HepG2 (cell line): ENCODE measurements at regions not wholly inside any gene's neighbourhood (a gene's known extent, or its start where the extent isn't known, plus 50 kb on each side); places are given as distances from the start of the nearest gene placed in this dataset.
A peak's percentile ranks its signal among the peaks of the same experiment; 100 is the strongest.

Experiments used
- ATAC-seq: fragments of 200-7000 bp; cut with Tn5 transposase; 3 replicates; pipeline ENCODE4 v1.9.1; 2020; ENCODE audit warnings: mild to moderate bottlenecking, moderate library complexity
- BruUV-seq: library from RNA; stranded (reverse); fragments of 400-500 nt; replicated peaks from 2 replicates; lab custom pipeline; 2021; lab: Mats Ljungman, UMichigan
- CTCF ChIA-PET: fragments of 300-600 bp; formaldehyde crosslinking; extraction: SDS; loops from one replicate; lab custom pipeline; 2021; ENCODE audit warnings: low total read pairs, inconsistent platforms, low intra/inter-chr PET ratio; lab: Yijun Ruan, JAX
- POLR2A ChIA-PET: fragments of 350-600 bp; sonication (Branson Sonifier 250); formaldehyde crosslinking; loops from one replicate; lab custom pipeline; 2020; ENCODE audit warnings: antibody characterized with exemption, inconsistent platforms; lab: Yijun Ruan, JAX
- DNase-seq: peaks from one replicate; pipeline ENCODE4 v3.0.0-alpha.2; 2015; ENCODE audit warnings: low spot score
- FAIRE-seq: peaks from 3 replicates; lab custom pipeline; 2011; peaks lifted over from hg19 to GRCh38; lab: Jason Lieb, UNC
- H2AFZ ChIP-seq: one replicate; pipeline ENCODE4 v1.6.1; 2011; ENCODE audit warnings: low read length, inconsistent platforms
- H3K27ac ChIP-seq: fragments of 300-600 bp; 3 replicates; pipeline ENCODE4 v1.8.0; 2011; ENCODE audit warnings: mixed run types, mild to moderate bottlenecking, mixed read lengths, low read length, inconsistent platforms; ENCODE audit not compliant: insufficient read depth; ENCODE audit errors: extremely low read length
- H3K27me3 ChIP-seq, 2 experiments: fragments of 200-600 bp in 1 of 2; 2 replicates in 1 of 2; 3 replicates in 1 of 2; pipeline versions ENCODE4 v1.6.0 to v1.8.0; 2011; ENCODE audit warnings: low read length in 2 of 2, mild to moderate bottlenecking in 2 of 2, moderate library complexity in 2 of 2, inconsistent platforms in 1 of 2; ENCODE audit not compliant: insufficient read depth in 2 of 2, control insufficient read depth in 1 of 2
- H3K36me3 ChIP-seq, 2 experiments: fragments of 200-600 bp in 1 of 2; replicated peaks in 1 of 2; 2 replicates in 1 of 2; 3 replicates in 1 of 2; pipeline versions ENCODE4 v1.5.1 to v1.8.0; 2011; ENCODE audit warnings: low read length in 2 of 2, inconsistent platforms in 1 of 2; ENCODE audit not compliant: insufficient read depth in 2 of 2, control insufficient read depth in 1 of 2
- H3K4me1 ChIP-seq: 2 replicates; pipeline ENCODE4 v1.5.1; 2012; ENCODE audit warnings: low read length, inconsistent platforms; ENCODE audit not compliant: insufficient read depth
- H3K4me2 ChIP-seq: 2 replicates; pipeline ENCODE4 v1.6.0; 2011; ENCODE audit warnings: low read depth, low read length, inconsistent platforms
- H3K4me3 ChIP-seq, 3 experiments: fragments of 200-600 bp in 1 of 3; sonication (generic), shearing (Covaris generic) in 1 of 3; replicated peaks in 1 of 3; 2 replicates each; pipeline ENCODE4 v1.5.1; 2011 to 2016; ENCODE audit warnings: low read length in 3 of 3, inconsistent platforms in 2 of 3, low read depth in 2 of 3, mild to moderate bottlenecking in 2 of 3, control low read depth in 1 of 3, mixed read lengths in 1 of 3; ENCODE audit not compliant: insufficient read depth in 1 of 3
- H3K79me2 ChIP-seq: one replicate; pipeline ENCODE4 v1.6.1; 2011; ENCODE audit warnings: low read length, inconsistent platforms; ENCODE audit not compliant: insufficient read depth
- H3K9ac ChIP-seq: 2 replicates; pipeline ENCODE4 v1.6.0; 2011; ENCODE audit warnings: mild to moderate bottlenecking, low read depth, low read length, inconsistent platforms; ENCODE audit not compliant: insufficient read depth
- H3K9me3 ChIP-seq: 2 replicates; pipeline ENCODE4 v1.5.1; 2012; ENCODE audit warnings: mild to moderate bottlenecking, low read length
- H4K20me1 ChIP-seq: 2 replicates; pipeline ENCODE4 v1.6.0; 2011; ENCODE audit warnings: inconsistent platforms, mild to moderate bottlenecking, low read length, moderate library complexity; ENCODE audit not compliant: insufficient read depth
- CREM ChIP-seq, 2 experiments: sonication (generic) in 1 of 2; formaldehyde crosslinking in 1 of 2; IDR thresholded peaks; 2 replicates each; pipeline versions ENCODE4 v1.4.0 to v1.6.1; 2016 to 2020; ENCODE audit warnings: antibody characterized with exemption in 1 of 2, mild to moderate bottlenecking in 1 of 2, missing genetic modification reagents in 1 of 2
- ETV5 ChIP-seq: IDR thresholded peaks from 2 replicates; pipeline ENCODE4 v1.6.1; 2018; ENCODE audit warnings: missing biosample characterization, missing genetic modification reagents, inconsistent platforms, borderline replicate concordance
- NFKBIZ ChIP-seq: IDR thresholded peaks from 2 replicates; pipeline ENCODE4 v1.6.1; 2018; ENCODE audit warnings: missing genetic modification reagents, missing compliant biosample characterization
- ONECUT2 ChIP-seq: sonication (generic); formaldehyde crosslinking; IDR thresholded peaks from 2 replicates; pipeline ENCODE4 v1.4.0; 2020; ENCODE audit warnings: missing genetic modification reagents
- RELA ChIP-seq: sonication (generic); formaldehyde crosslinking; IDR thresholded peaks from 2 replicates; pipeline ENCODE4 v1.4.0; 2020; ENCODE audit warnings: missing genetic modification reagents
- RXRA ChIP-seq: sonication (generic); formaldehyde crosslinking; IDR thresholded peaks from 2 replicates; pipeline ENCODE4 v1.5.1; 2020; ENCODE audit warnings: missing genetic modification reagents
- SOX13 ChIP-seq, 3 experiments: fragments of 450-650 bp in 1 of 3; sonication (generic) in 1 of 3; formaldehyde crosslinking in 1 of 3; IDR thresholded peaks in 2 of 3; conservative IDR thresholded peaks in 1 of 3; 2 replicates each; pipeline versions ENCODE4 v1.5.0 to v1.6.1; 2016 to 2020; ENCODE audit warnings: antibody characterized with exemption in 1 of 3, mild to moderate bottlenecking in 1 of 3, missing compliant biosample characterization in 1 of 3, missing genetic modification reagents in 1 of 3, moderate library complexity in 1 of 3
- SOX6 ChIP-seq, 2 experiments: fragments of 450-650 bp in 1 of 2; sonication (generic) in 1 of 2; formaldehyde crosslinking in 1 of 2; IDR thresholded peaks; 2 replicates each; pipeline versions ENCODE4 v1.4.0 to v1.6.1; 2017 to 2020; ENCODE audit warnings: antibody characterized with exemption in 1 of 2, mild to moderate bottlenecking in 1 of 2, missing genetic modification reagents in 1 of 2
- U2AF2 ChIP-seq: fragments of 200-400 bp; formaldehyde crosslinking; IDR thresholded peaks from 2 replicates; pipeline ENCODE4 v1.6.1; 2017; ENCODE audit warnings: low read depth, mild to moderate bottlenecking, low read length
- ZFYVE20 ChIP-seq: sonication (generic); formaldehyde crosslinking; IDR thresholded peaks from 2 replicates; pipeline ENCODE4 v1.8.0; 2023; ENCODE audit warnings: low read depth, mild to moderate bottlenecking, moderate library complexity, missing genetic modification reagents, borderline replicate concordance
- ZNF556 ChIP-seq: sonication (generic); formaldehyde crosslinking; IDR thresholded peaks from 2 replicates; pipeline ENCODE4 v1.4.0; 2020; ENCODE audit warnings: mild to moderate bottlenecking, missing genetic modification reagents, borderline replicate concordance
- ZNF616 ChIP-seq: sonication (generic); formaldehyde crosslinking; IDR thresholded peaks from 2 replicates; pipeline ENCODE4 v1.5.0; 2020; ENCODE audit warnings: low read depth, mild to moderate bottlenecking, missing genetic modification reagents
- WGBS: methylation state at CpG from one replicate; pipeline ENCODE4 v1.1.6; 2017; ENCODE audit warnings: low lambda C conversion rate; 5-methylcytosine and 5-hydroxymethylcytosine counted together
- in situ Hi-C: cut with HindIII; loops from 2 replicates; pipeline ENCODE4 v1.10.0; 2017; ENCODE audit warnings: low pct_unique_long_range_greater_than_20kb; ENCODE audit not compliant: extremely low pct_ligation_motif_present
- intact Hi-C: fragments of 100-400 bp; cut with micrococcal nuclease; formaldehyde crosslinking; loops from one replicate; pipeline ENCODE4 v1.10.0; 2022; ENCODE audit not compliant: unreplicated experiment
- TF ChIP-seq, protein P1 (sequence below): sonication (generic); formaldehyde crosslinking; IDR thresholded peaks from 2 replicates; pipeline ENCODE4 v1.5.0; 2020; ENCODE audit warnings: mild to moderate bottlenecking, missing genetic modification reagents, moderate library complexity

DNA sequence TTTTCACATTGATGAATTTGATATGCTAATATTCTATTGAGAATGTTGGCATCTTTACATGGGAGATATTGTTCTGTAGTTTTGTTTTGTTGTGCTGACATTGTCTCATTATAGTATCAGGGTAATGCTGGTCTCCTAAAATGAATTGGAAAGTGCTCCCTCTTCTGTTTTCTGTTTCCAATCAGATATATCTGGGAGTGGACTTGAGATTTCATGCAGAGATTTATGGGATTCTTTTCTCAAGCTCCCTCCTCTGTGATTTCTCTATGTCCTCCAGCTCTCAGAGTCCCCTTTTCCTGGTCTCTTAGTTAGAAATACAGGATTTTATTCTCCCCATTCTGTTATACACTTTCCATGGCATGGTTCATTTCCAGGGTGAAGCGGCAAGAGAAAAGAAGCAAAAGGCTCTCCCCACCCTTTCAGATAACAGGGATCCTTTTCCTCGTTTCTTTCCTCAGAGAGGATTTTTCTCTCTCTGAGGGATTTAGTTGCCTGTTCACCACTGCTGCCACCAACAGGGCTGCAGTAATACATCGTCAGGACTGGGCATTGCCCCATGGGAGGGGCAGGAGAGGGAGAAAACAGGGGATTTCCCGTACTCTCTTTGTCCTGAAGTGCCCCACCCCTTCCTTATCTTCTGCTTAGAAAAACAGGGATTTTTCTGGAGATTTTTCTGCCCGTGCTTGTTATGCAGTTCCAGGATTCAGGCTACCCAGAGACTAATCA, 59.3 kb upstream of the STMND1 start:
- H3K4me3 ChIP-seq: no peak overlapping the region
- TF ChIP-seq RXRA (CRISPR knock-in tag): no peak
- no peak for TF ChIP-seq ONECUT2 (CRISPR knock-in tag)
- no peak for TF ChIP-seq ZNF556 (CRISPR knock-in tag)
- TF ChIP-seq ZFYVE20 (CRISPR knock-in tag): no peak
- TF ChIP-seq CREM (IDR thresholded peaks at IDR 0.05): no peak
- TF ChIP-seq CREM (CRISPR knock-in tag; IDR thresholded peaks at IDR 0.05): no peak
- 0 out of 2 replicates have a peak, but pooled peaks have one; percentile 29 for TF ChIP-seq NFKBIZ (CRISPR knock-in tag)
- no peak for TF ChIP-seq ZNF616 (CRISPR knock-in tag)
- peak; percentile 86; the same call in 1 of the 2 replicates for TF ChIP-seq RELA (CRISPR knock-in tag)
- no peak for TF ChIP-seq ETV5 (CRISPR knock-in tag)
- no peak for TF ChIP-seq SOX13 (IDR thresholded peaks at IDR 0.05)
- 0 out of 4 replicates have a peak, but pooled peaks of 1 of the 2 experiments have one; percentile 17 for TF ChIP-seq SOX13 (CRISPR knock-in tag; conservative IDR thresholded peaks at IDR 0.05 in 1 of 2, IDR thresholded peaks at IDR 0.05 in 1 of 2)
- TF ChIP-seq, protein P1, sequence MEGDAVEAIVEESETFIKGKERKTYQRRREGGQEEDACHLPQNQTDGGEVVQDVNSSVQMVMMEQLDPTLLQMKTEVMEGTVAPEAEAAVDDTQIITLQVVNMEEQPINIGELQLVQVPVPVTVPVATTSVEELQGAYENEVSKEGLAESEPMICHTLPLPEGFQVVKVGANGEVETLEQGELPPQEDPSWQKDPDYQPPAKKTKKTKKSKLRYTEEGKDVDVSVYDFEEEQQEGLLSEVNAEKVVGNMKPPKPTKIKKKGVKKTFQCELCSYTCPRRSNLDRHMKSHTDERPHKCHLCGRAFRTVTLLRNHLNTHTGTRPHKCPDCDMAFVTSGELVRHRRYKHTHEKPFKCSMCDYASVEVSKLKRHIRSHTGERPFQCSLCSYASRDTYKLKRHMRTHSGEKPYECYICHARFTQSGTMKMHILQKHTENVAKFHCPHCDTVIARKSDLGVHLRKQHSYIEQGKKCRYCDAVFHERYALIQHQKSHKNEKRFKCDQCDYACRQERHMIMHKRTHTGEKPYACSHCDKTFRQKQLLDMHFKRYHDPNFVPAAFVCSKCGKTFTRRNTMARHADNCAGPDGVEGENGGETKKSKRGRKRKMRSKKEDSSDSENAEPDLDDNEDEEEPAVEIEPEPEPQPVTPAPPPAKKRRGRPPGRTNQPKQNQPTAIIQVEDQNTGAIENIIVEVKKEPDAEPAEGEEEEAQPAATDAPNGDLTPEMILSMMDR (CRISPR knock-in tag): peak; percentile 48
- TF ChIP-seq U2AF2: no peak
- no peak for TF ChIP-seq SOX6 (IDR thresholded peaks at IDR 0.05)
- 0 out of 2 replicates have a peak, but pooled peaks have one; percentile 18 for TF ChIP-seq SOX6 (CRISPR knock-in tag; IDR thresholded peaks at IDR 0.05)
- TF ChIP-seq, all 625 proteins: peak for 5
- Histone ChIP-seq H4K20me1 (no peaks in the 10 kb centered on the region), H3K4me2 (no peak overlapping the region), H2AFZ (no peak overlapping the region), H3K27ac (no peak overlapping the region), H3K79me2 (no peaks in the 10 kb centered on the region), H3K4me1 (no peaks in the 10 kb centered on the region), H3K9me3 (no peaks in the 10 kb centered on the region), H3K9ac (no peak overlapping the region), H3K36me3 (no peaks in the 10 kb centered on the region), H3K27me3 (no peaks in the 10 kb centered on the region; a peak in 1 of 5 replicates)
- POLR2A ChIA-PET: no interaction called here
- intact Hi-C loops: loop anchor here (10.0 kb wide), 1 partner anchor 618 kb away; no protein-coding TSS in a partner anchor
- in situ Hi-C loops: no loop called here
- CTCF ChIA-PET: no interaction called here
- DNase-seq (peak; percentile 20), FAIRE-seq (peak; percentile 48), ATAC-seq (peak; percentile 86)
- 2% methylated on average over 5 of the region's 5 CpGs for WGBS
- BruUV-seq: no TSS peak
